HL-60/S4 (cell line): ENCODE measurements at regions not wholly inside any gene's neighbourhood (a gene's known extent, or its start where the extent isn't known, plus 50 kb on each side); places are given as distances from the start of the nearest gene placed in this dataset.

Experiments
- in situ Hi-C: fragments of 300-500 bp; cut with MboI; formaldehyde crosslinking; loops from 2 replicates; pipeline ENCODE4 v1.14.3; 2022; ENCODE audit warnings: low sequenced_read_pairs

DNA sequence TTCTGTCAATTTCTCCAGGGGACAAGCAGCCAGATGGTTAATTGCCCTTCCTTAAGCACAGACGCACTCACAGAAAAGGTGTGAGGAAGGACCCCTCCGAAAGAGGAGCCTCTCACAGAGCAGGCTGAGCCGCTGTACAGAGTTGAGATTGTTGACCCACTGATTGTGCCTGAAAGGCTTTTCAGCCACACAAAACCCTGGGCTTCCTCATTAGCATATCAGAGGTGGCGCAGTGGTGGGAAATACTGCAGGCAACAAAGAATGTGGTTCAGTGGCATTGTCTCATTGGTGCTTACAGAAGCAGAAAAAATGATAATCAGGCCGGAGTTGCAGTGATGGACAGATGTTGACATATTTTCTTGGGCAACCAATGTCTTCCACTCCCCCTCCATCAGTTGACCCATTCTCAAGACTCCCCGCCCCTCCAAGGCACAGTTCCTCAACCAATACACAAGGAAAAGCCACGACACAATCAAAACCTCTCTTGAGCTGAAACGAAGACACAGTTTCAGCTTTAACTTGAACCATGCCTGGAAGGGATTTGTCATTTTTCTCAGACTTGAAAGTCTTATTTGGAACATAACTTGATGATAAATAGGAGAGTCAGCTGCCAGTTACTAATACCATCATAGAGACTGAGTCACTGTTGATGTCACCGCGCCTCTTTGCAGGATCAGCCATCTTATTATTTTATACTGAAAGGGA is 53.1 kb downstream of the ATXN3L start:
- in situ Hi-C loops = no loop called here

DNA sequence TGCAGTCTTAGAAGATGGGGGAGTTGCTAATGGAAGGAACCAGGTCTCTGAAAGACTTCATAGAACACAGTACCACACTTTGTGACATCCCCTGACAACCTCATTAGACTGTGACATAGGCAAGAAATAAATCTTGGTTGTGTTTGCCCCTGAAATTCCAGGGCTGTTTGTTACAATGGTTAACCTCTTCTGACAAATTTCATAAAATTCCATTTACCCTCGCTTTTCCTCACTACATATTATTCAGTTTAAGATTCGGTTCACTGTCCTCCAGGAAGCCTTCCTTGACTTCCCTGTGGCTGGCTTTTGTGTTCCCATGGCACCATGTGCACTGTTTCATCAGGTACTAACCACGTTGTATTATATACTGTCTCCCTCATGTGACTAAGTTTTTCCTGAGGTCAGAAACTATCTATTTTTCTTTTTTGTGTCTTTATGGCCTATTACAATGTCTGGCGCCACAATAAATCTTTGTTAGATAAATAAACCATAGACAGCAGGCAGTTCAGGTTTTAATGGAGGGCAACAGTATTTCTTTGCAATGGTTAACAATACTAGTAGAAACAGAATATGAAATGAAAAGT is 54.2 kb downstream of the ATXN3L start:
- in situ Hi-C loops = no loop called here

DNA sequence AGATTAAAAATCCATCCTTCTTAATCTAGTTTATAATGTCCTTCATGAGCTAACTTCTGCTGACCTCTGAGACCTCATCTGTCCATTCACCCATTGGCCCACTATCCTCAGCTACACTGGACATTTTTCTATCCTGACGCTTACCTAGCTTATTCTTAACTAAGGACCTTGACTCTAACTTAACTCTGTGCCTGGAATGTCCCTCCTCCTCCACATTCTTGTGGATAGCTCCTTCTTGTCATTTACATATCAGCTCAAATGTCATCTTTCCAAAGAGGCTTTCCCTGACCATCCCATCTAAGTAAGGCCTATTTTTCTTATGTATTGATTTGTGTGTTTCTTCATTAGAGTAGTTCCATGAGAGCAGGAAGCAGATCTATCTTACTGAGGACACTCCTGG is 54.7 kb downstream of the ATXN3L start:
- in situ Hi-C loops = no loop called here

DNA sequence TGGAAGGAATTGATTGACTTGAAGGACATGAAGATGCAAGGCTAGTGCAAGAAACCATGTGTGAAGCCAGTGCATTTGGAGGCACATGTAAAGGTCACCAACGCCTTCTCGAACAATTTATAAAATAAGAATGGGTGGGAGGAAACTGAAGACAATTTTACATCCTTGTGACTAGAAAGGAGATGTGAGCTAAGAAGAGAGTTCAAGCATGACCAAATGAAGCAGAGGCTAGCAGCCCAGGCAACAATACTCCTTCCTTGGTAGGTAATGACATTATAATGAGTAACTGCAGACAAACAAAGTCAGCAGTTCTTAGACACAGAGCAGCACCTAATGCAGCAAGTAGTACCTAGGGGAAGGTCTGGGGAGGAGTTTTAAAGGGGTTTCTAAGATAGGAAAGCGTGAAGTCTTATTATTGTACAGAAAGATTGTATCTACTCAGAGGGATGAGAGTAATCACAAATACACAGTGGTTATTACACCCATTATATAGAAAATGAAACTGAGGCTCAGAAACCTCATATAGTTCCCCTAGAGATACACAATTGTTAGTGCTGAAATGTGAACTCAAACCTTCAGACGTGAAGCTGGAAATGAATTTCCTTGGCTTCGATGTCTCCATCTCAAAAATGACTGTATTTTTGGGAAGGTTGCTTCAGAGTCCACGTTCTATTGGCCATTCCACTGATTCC is 56.1 kb downstream of the ATXN3L start:
- in situ Hi-C loops = no loop called here

DNA sequence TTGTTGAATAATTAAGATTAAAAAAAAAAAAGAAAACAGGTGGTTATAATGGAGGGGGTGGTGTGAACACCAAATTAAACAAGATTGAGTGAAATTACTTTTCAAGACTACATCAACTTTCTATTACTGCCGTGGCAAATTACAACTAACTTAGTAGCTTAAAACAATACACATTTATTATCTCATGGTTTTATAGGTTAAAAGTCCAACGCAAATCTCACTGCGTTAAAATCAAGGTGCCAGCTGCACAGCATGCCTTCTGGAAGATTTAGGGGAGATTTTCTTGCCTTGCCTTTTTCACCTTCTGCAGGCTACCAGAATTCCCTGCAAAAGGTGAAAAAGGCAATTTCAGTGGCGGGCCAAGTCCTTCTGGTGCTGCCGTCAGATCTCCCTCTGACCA is 58.5 kb downstream of the ATXN3L start:
- in situ Hi-C loops = no loop called here

DNA sequence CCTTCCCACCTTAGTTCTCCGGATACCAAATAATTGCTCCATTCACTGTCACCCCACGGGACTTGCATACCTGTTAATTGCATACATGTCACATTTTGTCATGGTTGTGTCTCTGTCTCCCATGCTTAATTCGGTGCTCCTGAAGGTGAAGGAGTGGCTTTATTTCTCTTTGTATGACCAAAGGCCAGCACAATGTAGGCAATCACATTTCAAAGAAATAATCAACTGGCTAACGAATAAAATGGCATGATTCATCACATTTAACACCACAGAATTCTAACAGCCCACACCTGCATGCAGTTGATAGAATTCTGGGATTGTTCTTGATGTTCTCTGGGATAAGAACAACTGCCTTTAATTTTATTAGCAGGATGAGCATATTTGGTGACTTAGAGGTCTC is 59.3 kb downstream of the ATXN3L start:
- in situ Hi-C loops = no loop called here

DNA sequence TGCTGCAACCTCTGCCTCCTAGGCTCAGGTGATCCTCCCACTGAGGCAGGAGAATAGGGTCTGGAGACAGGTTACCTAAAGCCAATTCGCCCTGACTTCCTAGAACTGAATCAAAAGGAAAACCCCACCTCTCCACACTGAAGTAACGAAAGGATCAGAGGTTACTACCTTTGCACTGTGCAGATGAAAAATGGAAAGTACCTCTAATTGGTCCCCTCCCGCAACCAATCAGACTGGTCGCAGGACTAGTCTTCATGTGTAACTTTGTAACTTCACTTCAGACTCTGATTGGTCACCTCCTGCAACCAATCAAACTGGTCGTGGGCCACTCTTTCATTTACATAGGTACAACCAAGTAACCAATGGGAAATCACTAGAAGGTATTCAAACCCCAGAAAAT is 61.1 kb downstream of the ATXN3L start:
- in situ Hi-C loops = no loop called here

DNA sequence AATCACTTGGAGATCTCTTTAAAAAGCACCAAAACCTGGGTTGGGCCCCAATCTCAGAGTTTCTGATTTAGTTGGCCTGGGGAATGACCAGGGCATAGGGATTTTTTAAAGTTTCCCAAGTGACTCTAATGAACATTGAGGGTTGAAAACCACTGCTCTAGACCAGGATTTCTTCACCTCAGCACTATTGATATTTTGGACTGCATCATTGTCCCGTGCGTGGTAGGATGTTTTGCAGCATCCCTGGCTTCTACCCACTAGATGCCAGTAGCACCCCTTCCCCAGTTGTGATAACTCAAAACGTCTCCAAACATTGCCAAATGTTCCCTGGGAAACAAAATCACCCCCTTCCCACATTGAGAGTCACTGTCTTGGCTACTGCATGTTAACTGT is 61.8 kb downstream of the ATXN3L start:
- in situ Hi-C loops = no loop called here

DNA sequence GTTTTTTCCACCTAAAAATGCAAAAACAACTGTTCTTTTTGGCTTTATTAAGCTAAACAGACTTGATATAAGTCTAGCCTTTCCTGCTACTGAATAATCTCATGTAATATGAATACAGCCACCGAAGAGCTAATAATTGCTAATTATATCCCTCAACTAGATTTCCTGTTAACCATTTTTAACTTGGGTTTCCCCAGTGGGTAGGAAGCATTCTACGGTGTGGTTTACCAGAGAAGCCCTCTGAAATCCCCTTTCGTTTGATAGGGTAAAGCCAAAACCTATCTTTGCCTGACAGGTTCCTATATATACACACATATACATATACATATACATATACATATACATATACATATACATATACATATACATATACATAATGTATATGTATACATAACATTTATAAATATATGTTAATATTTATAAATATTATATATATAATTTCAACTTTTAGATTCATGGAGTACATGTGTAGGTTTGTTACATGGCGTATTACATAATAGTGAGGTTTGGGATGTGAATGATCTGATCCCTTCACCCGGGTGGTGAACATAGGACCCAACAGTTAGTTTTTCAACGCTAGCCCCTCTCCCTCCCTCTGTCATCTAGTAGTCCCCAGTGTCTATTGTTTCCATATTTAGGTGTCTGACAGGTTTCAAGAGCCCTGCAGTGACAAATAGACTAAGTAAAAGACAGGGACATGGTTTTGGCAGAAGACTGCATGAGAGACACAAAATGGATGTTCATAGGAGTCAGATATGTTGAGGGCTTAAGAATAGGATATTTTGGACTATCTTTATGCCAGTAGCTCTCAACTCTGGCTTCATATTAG is 62.4 kb downstream of the ATXN3L start:
- in situ Hi-C loops = no loop called here

DNA sequence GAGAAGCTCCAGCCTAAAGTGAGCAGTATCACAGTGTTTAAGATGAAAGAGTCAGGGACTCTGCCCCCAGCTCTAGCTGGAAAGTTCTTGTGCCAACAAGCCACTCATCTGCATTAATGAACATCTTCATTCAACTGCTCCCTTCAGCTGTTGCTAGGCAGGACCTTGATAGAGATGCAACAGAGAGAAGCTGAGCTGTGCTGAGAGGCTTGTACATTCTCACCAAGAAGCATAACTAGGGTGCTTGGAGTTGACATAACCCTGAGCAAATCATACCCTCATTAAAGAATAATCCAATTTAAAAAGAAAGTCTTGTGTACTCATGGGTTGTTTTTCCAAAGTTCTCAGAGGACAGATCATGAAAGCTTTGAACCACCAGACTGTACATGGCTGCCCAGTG is 63.2 kb downstream of the ATXN3L start:
- in situ Hi-C loops = no loop called here

DNA sequence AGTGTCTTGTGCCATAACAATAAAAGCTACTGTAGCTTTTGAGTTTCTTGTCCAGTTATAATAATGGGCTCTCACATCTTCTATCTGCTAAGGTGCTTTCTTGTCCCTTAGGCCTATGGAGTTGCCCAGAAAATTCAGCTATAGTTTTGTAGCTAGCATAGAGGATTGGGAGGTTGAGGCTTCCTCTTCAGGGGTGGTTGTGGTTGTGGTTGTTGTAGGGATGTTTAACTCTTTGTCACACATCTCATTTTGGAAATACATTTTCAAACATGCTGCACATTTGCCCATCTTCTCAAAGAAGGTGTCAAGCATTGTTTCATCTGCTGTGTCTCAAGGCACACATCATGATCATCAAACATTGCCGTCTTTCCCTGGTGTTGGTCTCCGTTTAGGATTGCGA is 65.0 kb downstream of the ATXN3L start:
- in situ Hi-C loops = no loop called here

DNA sequence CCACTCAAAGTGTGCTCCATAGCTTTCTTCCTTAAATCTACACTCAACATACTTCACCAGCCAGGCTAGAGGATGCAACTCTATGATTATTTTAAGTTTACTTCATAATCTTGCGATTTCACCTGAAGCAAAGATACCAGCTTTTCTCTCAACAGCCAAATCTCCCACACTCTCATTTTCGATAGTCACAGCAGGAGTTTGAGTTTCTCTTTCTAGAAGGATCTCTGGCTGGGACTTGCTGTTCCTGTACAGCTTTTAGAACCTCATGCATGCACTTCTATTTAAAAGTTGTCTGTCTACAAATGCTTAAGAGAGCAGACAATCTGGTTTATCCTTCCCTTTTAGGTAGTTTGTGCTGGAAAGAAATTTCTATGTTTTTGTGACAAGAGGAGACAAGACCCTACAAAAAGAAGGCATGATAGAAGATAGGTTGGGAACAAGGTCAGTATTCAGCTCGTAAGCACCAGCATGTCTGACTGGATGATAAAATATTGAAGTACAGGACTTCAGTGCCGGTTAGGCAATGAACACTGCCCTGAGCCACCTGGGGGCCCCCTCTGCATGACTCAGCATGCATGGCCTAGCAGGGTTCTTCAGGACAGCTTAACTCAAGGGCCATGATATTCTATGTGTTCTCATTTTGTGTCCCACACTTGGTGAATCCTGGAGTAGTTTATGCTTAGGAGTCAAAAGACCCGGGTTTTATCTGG is 65.6 kb downstream of the ATXN3L start:
- in situ Hi-C loops = no loop called here

DNA sequence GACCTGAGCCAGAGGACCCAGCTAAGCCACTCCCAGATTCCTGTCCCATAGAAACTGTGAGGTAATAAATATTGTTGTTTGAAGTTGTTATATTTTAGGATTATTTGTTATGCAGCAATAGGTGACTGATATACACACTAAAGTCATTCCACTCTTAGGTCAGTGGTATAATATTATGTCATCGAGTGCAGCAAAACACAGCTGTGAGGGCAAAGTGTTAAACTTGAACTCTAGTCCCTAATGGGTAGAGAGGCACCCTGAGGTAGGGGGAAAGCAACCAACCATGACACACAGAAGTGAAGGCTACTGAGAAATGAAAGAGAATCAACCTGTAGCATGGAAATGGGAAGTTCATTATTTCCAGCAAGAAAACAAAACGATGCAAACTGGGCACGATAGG is 66.6 kb downstream of the ATXN3L start:
- in situ Hi-C loops = no loop called here

DNA sequence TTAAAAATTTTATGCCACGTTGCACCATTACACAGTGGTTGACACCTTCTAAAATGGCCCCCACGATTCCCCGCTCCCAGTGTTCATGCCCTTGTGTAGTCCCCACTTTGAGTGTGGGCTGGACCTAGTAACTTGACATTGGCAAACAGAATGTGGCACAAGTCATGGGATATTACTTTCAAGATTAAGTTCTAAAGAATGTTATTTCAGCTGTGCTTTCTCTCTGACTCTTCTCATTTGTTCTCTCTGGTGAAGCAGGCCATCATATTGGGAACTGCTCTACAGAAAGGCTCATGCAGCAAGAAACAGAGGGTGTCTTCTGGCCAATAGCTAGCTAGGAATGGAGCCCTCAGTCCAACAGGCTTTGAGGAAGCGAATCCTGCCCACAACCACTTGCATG is 67.1 kb downstream of the ATXN3L start:
- in situ Hi-C loops = no loop called here

DNA sequence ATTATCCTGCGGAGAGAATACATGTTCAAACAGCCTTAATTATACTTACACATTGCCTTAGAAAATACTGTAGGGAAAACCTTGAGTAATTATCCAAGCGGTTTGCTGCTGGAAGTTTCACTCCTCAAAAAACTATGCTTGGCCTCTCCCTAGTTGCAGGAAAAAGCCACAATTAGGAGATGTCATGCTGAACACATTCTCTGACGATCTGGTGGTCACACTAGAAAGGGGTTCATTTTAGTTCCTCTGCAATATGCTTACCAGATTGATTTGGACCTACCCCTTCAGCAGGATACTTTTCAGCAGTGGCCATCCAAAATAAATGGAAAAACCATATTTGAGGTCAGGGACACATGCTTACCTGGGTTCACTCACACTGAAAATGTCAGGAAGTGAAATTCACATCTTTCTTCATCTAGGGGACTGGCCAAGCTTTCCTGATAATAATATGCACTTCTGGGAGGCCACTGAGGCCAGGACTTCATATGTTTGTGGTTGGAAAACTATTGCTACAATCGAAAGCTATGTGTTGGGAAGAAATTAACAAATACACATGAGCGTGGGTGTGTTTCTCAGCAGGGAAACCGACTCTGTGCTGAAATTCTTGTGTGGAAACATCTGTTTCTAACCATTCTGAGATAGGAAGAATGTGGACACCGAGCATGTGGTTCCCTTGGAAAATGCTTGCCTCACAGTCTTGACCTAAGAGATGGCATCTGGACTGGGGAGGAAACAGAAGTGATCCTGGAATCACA is 68.8 kb downstream of the ATXN3L start:
- in situ Hi-C loops = no loop called here

DNA sequence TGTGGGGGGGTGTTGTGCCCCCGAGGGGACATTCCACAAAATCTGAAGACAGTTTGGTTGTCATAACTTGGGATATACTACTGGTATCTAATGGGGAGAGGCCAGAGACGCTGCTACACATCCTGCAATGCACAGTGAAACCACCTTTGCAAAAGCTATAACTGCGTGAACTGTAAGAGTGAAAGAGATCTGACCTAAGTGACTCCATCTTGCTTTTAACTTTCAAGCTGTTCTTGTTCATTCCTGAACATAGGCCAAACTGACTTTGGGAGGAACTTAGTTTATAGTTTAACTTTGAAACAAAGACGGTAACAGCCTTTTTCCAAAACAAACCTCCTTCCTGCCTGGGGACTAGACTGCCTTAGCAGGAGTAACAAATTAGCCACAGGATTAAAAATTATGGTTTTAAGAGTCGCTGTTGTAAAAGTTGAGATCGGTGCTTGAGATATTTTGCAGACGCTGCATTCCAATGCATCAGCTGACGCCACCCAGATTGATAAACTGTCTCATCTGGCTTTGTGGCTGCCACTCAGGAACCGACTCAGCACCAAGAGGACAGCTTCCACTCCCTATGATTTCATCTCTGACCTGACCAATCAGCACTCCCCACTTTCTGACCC is 70.9 kb downstream of the ATXN3L start:
- in situ Hi-C loops = no loop called here

DNA sequence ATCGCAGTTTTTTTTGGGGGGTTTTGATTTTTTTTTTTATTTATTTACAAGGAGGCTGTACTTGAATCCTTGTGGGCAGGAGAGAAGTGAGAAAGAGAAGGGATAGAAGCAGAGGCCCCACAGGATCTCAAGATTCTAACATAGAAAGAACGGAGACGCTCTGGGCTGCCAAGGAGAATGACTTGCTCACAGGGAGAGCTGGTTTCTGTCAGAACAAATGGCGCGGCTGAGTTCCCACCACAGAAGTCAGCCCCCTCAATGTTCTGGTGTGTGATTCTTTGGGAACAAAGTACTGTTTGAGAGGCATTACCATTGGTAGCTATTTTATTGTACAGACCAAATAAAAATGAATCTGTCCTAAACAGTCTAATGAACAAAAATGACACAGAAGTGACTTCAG is 80.6 kb downstream of the ATXN3L start:
- in situ Hi-C loops = no loop called here

DNA sequence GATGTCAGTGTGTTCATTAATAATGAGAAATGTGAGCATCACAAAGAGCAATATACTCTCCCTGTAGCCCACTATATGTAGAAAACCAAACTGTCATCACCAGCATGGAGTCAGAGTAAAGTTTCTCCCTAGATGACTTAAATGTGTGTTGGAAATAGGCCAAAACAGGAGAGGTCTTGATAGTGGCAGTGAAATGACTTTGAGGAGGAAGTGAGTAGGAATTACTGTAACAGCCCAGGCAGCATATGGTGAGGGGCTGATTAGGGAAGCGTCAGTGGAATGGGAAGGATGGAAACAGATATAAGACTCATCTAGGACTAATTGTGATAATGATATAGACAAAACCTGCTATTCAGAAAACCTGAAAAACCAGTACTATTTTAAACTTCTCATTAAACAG is 83.9 kb downstream of the ATXN3L start:
- in situ Hi-C loops = no loop called here

DNA sequence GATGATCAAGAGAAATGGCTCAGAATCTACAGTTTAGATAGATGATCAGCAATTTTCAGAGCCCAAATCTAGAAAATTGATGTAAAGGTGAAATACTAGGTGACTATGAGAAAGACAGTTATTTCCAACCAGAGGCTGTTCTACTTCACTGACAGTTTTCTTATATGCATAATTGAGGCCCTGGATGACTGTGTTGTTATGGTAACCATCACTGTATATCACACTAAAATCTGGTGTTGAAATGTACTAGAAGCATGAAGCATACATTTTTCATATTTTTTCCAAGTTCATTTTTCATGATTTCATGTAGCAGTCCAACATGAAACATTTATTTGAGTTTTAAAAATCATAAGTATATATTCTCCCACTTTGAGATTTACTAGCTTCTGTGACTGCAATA is 87.4 kb downstream of the ATXN3L start:
- in situ Hi-C loops = no loop called here

DNA sequence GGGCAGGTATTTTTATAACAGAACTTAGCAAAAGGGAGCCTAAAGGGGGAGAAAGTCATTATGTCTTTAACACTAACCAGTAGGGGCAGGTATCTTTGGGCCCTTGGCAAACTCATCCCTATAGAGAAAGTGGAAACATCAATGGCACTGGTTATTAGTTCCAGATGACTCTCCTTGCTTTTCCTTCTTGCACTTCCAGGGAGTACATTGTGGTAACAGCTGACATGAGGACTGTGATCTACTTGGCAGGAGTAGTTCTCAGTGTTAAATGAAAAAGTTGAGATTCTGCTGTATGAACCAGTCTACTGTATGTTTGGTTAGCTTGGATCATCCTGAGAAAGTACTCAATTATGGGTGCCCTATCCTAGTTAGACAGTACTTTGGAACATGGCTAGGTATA is 93.6 kb downstream of the ATXN3L start:
- in situ Hi-C loops = no loop called here
